Activated T-cell treated with anti-CD3 and anti-CD28 coated beads, Interleukin-2, amount 50 U/mL, for 72 hours (primary cell): ENCODE measurements at regions not wholly inside any gene's neighbourhood (a gene's known extent, or its start where the extent isn't known, plus 50 kb on each side); places are given as distances from the start of the nearest gene placed in this dataset.
A peak's percentile ranks its signal among the peaks of the same experiment; 100 is the strongest.

Experiments used
- ATAC-seq, 2 donors: fragments of 150-1000 bp; cut with Tn5 transposase; replicated peaks in 1 of 2; 2 replicates each; pipeline ENCODE4 v1.10.0; 2021; ENCODE audit warnings: moderate library complexity in 2 of 2, mild to moderate bottlenecking in 1 of 2
- DNase-seq, 2 donors: peaks; one replicate each; pipeline ENCODE4 v3.0.0; 2021 to 2022; ENCODE audit warnings: mixed read lengths in 1 of 2
- H3K27ac Mint-ChIP-seq: one replicate; pipeline ENCODE4 v1.8.0; 2022; ENCODE audit warnings: mild to moderate bottlenecking, moderate library complexity, mixed read lengths
- H3K27me3 Mint-ChIP-seq: one replicate; pipeline ENCODE4 v1.8.0; 2022; ENCODE audit warnings: low read depth, mixed read lengths
- H3K36me3 Mint-ChIP-seq, 2 donors: one replicate each; pipeline ENCODE4 v1.8.0; 2022; ENCODE audit warnings: mixed read lengths in 2 of 2, mild to moderate bottlenecking in 1 of 2; ENCODE audit not compliant: insufficient read depth in 2 of 2
- H3K4me1 Mint-ChIP-seq: one replicate; pipeline ENCODE4 v1.8.0; 2022; ENCODE audit warnings: low read depth, mixed read lengths
- H3K4me3 Mint-ChIP-seq, 2 donors: one replicate each; pipeline ENCODE4 v1.8.0; 2022; ENCODE audit warnings: mild to moderate bottlenecking in 2 of 2, mixed read lengths in 2 of 2, moderate library complexity in 2 of 2
- H3K9me3 Mint-ChIP-seq, 2 donors: one replicate each; pipeline ENCODE4 v1.8.0; 2022; ENCODE audit warnings: mixed read lengths in 2 of 2

- no peak for DNase-seq
- no peaks in the 10 kb centered on the region for H3K9me3 Mint-ChIP-seq
- ATAC-seq, result no peak
- no peaks in the 10 kb centered on the region for H3K36me3 Mint-ChIP-seq
- H3K4me1 Mint-ChIP-seq, result no peaks in the 10 kb centered on the region
- H3K4me3 Mint-ChIP-seq, result no peak overlapping the region
- H3K27ac Mint-ChIP-seq, result no peak overlapping the region
- peaks cover 68% of the 10 kb centered on the region for H3K27me3 Mint-ChIP-seq
Observed at GRCh38 chr17:34458266-34458665, 95.2 kb upstream of the CCL1 start.

GRCh38 chr17:34456121-34456520 is 93.1 kb upstream of the CCL1 start:
- no peaks in the 10 kb centered on the region for H3K4me1 Mint-ChIP-seq
- no peak overlapping the region for H3K4me3 Mint-ChIP-seq
- no peak for DNase-seq
- no peaks in the 10 kb centered on the region for H3K36me3 Mint-ChIP-seq
- no peak overlapping the region for H3K27ac Mint-ChIP-seq
- no peaks in the 10 kb centered on the region for H3K9me3 Mint-ChIP-seq
- ATAC-seq, result no peak
- peaks cover 77% of the 10 kb centered on the region for H3K27me3 Mint-ChIP-seq

GRCh38 chr17:34452769-34453168 is 89.7 kb upstream of the CCL1 start:
- H3K36me3 Mint-ChIP-seq, result no peaks in the 10 kb centered on the region

DNA sequence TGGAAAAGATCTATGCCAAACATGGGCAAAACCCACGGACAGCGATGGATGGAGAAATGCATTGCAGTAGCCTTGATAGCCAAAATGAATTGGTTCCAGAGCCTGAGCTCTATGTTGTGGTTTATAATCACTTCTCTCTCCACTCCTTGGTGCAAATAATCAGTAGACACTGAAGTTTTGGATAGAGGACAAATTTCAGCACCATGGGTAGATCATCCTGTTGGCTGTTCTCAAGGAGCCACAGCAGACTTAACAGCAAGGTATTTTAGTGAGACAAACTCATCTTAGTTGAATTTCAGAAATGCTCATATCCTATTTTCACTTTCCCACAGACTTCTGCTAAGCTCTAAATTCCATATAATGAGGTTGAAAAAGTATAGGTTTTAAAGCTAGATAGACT is 88.3 kb upstream of the CCL1 start:
- H3K27me3 Mint-ChIP-seq, result peaks cover 59% of the 10 kb centered on the region
- H3K4me3 Mint-ChIP-seq, result no peak overlapping the region
- H3K27ac Mint-ChIP-seq, result no peak overlapping the region
- DNase-seq, result no peak
- ATAC-seq, result no peak
- no peaks in the 10 kb centered on the region for H3K36me3 Mint-ChIP-seq
- H3K4me1 Mint-ChIP-seq, result no peaks in the 10 kb centered on the region
- H3K9me3 Mint-ChIP-seq, result no peaks in the 10 kb centered on the region

More at GRCh38 chr17:34452769-34453168, 89.7 kb upstream of the CCL1 start:
- H3K27me3 Mint-ChIP-seq, result peaks cover 73% of the 10 kb centered on the region
- H3K4me1 Mint-ChIP-seq, result no peaks in the 10 kb centered on the region
- ATAC-seq (no peak), DNase-seq (no peak)
- H3K9me3 Mint-ChIP-seq, result no peaks in the 10 kb centered on the region
- H3K4me3 Mint-ChIP-seq, result no peak overlapping the region
- H3K27ac Mint-ChIP-seq, result no peak overlapping the region

GRCh38 chr17:34447406-34447805 is 84.4 kb upstream of the CCL1 start:
- no peak overlapping the region for H3K27ac Mint-ChIP-seq
- H3K4me1 Mint-ChIP-seq, result no peaks in the 10 kb centered on the region

DNA sequence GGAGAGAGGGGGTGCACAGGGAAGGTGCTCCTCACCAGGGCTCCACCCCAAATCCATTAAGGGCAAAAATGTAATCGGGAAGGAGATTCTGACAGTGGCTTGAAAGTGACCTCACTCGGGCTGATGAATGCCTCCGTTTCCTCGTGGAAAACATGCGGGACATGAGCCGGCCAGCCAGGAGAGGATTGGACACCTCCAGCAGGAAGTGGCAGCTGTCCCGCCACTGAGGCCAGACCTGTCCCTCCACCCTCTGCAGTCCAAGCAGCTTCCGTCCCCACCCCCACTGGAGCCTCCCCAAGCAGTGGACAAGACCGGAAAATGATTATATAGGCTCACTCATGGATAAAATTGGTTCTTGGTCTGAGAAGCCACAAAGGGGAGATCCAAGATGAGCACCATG is 82.1 kb upstream of the CCL1 start:
- no peak overlapping the region for H3K27ac Mint-ChIP-seq
- no peaks in the 10 kb centered on the region for H3K36me3 Mint-ChIP-seq
- no peak for ATAC-seq
- no peaks in the 10 kb centered on the region for H3K9me3 Mint-ChIP-seq
- H3K27me3 Mint-ChIP-seq, result peaks cover 44% of the 10 kb centered on the region
- no peaks in the 10 kb centered on the region for H3K4me1 Mint-ChIP-seq
- H3K4me3 Mint-ChIP-seq, result no peak overlapping the region
- no peak for DNase-seq

More at GRCh38 chr17:34447406-34447805, 84.4 kb upstream of the CCL1 start:
- DNase-seq (no peak), ATAC-seq (no peak)
- no peak overlapping the region for H3K4me3 Mint-ChIP-seq
- H3K36me3 Mint-ChIP-seq, result no peaks in the 10 kb centered on the region
- H3K27me3 Mint-ChIP-seq, result peaks cover 50% of the 10 kb centered on the region
- H3K9me3 Mint-ChIP-seq, result no peaks in the 10 kb centered on the region

DNA sequence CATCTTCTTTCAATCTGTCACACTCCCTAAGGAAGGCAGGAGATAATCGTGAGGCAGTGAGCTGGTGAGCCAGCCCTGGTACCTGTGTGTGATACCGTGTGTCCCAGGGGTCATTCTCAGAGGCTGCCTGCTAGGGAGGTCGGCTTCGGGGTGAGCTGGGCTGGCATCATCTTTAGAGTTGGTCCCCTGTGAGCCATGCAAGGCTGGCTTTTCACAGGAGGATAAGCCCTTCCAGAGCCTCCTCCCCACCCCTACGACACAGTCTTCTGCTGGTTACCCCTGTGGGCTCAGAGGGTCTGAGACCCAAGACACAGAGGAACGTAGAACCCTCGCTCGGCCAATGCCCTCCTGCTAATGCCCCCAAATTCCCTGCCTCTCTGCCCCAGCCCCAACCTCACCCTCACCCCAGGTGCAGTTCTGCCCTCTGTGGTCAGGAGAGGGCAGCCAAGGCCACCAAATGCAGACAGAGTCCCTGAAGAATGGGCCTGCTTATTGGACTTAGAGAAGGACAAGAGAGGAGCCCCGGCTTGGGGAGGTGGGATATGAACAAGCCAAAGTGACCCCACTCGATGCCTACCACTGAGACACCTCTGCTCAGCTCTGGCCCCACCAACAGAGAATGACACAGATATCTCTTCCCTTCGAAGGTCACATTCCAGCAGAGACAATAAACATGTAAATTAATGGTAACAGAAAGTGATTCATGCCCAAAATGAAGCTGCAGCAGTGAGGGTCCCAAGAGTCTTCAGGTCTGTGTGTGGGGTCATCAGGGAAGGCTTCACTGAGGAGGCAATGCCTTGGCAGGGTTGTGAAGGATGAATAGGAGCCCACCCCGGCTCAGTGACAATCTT is 80.8 kb upstream of the CCL1 start:
- H3K9me3 Mint-ChIP-seq, result no peaks in the 10 kb centered on the region
- H3K36me3 Mint-ChIP-seq, result no peaks in the 10 kb centered on the region
- peak in 1 of 2 donors; percentile 34 for ATAC-seq
- H3K4me1 Mint-ChIP-seq, result no peaks in the 10 kb centered on the region
- peaks cover 37% of the 10 kb centered on the region for H3K27me3 Mint-ChIP-seq
- H3K27ac Mint-ChIP-seq, result no peak overlapping the region
- DNase-seq, result peak; percentile 3 to 6
- no peak overlapping the region for H3K4me3 Mint-ChIP-seq

GRCh38 chr17:34442387-34443111 is 79.5 kb upstream of the CCL1 start:
- Mint-ChIP-seq H3K36me3 (no peaks in the 10 kb centered on the region), H3K27me3 (peaks cover 29% of the 10 kb centered on the region), H3K27ac (no peak overlapping the region), H3K9me3 (no peaks in the 10 kb centered on the region), H3K4me3 (no peak overlapping the region), H3K4me1 (no peaks in the 10 kb centered on the region)
- DNase-seq, result no peak
- no peak for ATAC-seq

- ATAC-seq, result no peak
Observed at GRCh38 chr17:34437188-34437587, 74.2 kb upstream of the CCL1 start.

GRCh38 chr17:34436607-34437006 is 73.6 kb upstream of the CCL1 start:
- no peak for ATAC-seq
- Mint-ChIP-seq H3K27ac (no peak overlapping the region), H3K4me1 (no peaks in the 10 kb centered on the region), H3K9me3 (no peaks in the 10 kb centered on the region), H3K4me3 (no peak overlapping the region), H3K36me3 (no peaks in the 10 kb centered on the region), H3K27me3 (peaks cover 10% of the 10 kb centered on the region)
- DNase-seq, result no peak

More at GRCh38 chr17:34437188-34437587, 74.2 kb upstream of the CCL1 start:
- H3K4me1 Mint-ChIP-seq, result no peaks in the 10 kb centered on the region
- peaks cover 10% of the 10 kb centered on the region for H3K27me3 Mint-ChIP-seq
- no peaks in the 10 kb centered on the region for H3K36me3 Mint-ChIP-seq
- no peak overlapping the region for H3K27ac Mint-ChIP-seq
- H3K4me3 Mint-ChIP-seq, result no peak overlapping the region
- H3K9me3 Mint-ChIP-seq, result no peaks in the 10 kb centered on the region
- no peak for DNase-seq

DNA sequence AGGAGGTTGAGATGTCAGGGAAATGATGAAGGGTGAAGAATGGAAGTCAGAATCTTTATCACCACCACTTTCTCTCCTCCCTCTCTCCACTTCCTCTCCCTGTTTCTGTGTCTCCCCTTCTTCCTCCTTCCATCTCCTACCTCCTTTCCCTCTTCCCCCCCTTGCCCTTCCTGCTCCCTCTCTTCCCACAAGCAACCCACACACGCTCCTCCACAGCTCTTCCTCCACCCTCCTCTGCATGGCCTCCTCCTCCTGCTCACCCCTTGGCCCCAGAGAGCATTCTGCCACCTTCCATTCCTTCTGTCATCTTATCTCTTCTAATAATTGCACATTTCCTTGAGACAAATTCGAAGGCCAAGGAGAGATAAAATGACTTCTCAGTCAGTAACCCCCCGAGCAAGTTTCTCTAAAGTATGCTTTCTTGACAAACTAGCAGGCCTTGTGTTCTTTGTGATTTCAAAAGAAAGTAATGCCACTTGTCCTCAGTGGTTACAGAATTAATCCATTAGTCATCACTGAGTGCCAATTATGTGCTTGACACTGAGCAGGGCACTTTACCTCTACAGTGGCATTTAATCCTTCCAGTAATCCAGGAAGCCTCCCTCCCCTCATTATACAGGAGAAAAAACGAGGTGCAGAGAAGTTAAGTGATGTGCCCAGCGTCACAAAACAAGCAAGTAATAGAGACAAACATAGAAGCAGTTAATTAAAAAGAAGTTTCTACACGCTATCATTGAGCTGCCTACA is 72.3 kb upstream of the CCL1 start:
- ATAC-seq (no peak), DNase-seq (no peak)
- no peak overlapping the region for H3K27ac Mint-ChIP-seq
- no peaks in the 10 kb centered on the region for H3K36me3 Mint-ChIP-seq
- H3K9me3 Mint-ChIP-seq, result no peaks in the 10 kb centered on the region
- H3K4me3 Mint-ChIP-seq, result no peak overlapping the region
- H3K27me3 Mint-ChIP-seq, result peaks cover 7% of the 10 kb centered on the region
- no peaks in the 10 kb centered on the region for H3K4me1 Mint-ChIP-seq

GRCh38 chr17:34434052-34434451 is 71.0 kb upstream of the CCL1 start:
- Mint-ChIP-seq H3K9me3 (no peaks in the 10 kb centered on the region), H3K36me3 (no peaks in the 10 kb centered on the region), H3K27me3 (peaks cover 13% of the 10 kb centered on the region), H3K4me3 (no peak overlapping the region), H3K27ac (no peak overlapping the region), H3K4me1 (no peaks in the 10 kb centered on the region)
- DNase-seq, result no peak
- no peak for ATAC-seq
